ENCODE measurements at regions not wholly inside any gene's neighbourhood (a gene's known extent, or its start where the extent isn't known, plus 50 kb on each side); places are given as distances from the start of the nearest gene placed in this dataset.
A peak's percentile ranks its signal among the peaks of the same experiment; 100 is the strongest.

DNA sequence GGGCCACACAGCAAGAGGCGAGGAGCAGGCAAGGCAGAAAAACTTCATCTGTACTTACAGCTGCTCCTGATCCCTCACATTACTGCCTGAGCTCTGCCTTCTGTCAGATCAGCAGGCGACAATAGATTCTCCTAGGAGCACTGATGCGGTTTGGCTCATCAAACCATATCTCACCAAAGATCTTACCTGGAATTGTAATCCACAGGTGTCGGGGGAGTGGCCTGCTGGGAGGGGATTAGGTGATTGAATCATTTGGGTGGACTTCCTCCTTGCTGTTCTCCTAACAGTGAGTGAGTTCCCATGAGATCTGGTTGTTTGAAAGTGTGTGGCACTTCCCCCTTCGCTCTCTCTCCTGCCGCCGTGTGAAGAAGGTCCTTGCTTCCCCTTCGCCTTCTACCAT lies 647.3 kb downstream of the SOCS6 start:
- no peak for TF ChIP-seq POLR2A (IDR thresholded peaks at IDR 0.05)
- TF ChIP-seq, protein P1, sequence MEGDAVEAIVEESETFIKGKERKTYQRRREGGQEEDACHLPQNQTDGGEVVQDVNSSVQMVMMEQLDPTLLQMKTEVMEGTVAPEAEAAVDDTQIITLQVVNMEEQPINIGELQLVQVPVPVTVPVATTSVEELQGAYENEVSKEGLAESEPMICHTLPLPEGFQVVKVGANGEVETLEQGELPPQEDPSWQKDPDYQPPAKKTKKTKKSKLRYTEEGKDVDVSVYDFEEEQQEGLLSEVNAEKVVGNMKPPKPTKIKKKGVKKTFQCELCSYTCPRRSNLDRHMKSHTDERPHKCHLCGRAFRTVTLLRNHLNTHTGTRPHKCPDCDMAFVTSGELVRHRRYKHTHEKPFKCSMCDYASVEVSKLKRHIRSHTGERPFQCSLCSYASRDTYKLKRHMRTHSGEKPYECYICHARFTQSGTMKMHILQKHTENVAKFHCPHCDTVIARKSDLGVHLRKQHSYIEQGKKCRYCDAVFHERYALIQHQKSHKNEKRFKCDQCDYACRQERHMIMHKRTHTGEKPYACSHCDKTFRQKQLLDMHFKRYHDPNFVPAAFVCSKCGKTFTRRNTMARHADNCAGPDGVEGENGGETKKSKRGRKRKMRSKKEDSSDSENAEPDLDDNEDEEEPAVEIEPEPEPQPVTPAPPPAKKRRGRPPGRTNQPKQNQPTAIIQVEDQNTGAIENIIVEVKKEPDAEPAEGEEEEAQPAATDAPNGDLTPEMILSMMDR (IDR thresholded peaks at IDR 0.05 in 4 of 5, conservative IDR thresholded peaks at IDR 0.05 in 1 of 5): no peak
- intact Hi-C loops (cut with DNase I; ENCODE audit: low total_unique reads): no loop called here

GRCh38 chr18:70931942-70932814 lies 643.3 kb downstream of the SOCS6 start:
- in situ Hi-C loops (cut with MboI; ENCODE audit: low sequenced_read_pairs in 4 of 4): loop anchor here in 1 of 4 donors (25.0 kb wide), 1 partner anchor 95 kb away; no protein-coding TSS in a partner anchor
- no peaks in the 10 kb centered on the region for H3K36me3 ChIP-seq
- ATAC-seq (no peak), DNase-seq (no peak)
- intact Hi-C loops (cut with DNase I; ENCODE audit: low total_unique reads): no loop called here
- H3K27ac ChIP-seq: no peak overlapping the region
- H3K4me3 ChIP-seq: no peak overlapping the region
- no peaks in the 10 kb centered on the region for H3K4me1 ChIP-seq
- no peaks in the 10 kb centered on the region for H3K27me3 ChIP-seq
- TF ChIP-seq POLR2A (IDR thresholded peaks at IDR 0.05): no peak
- TF ChIP-seq, protein P1 (IDR thresholded peaks at IDR 0.05 in 4 of 5, conservative IDR thresholded peaks at IDR 0.05 in 1 of 5): peak in 1 of 5 experiments; percentile 25
- H3K9me3 ChIP-seq: no peaks in the 10 kb centered on the region

More for the DNA sequence above, 647.3 kb downstream of the SOCS6 start:
- no peaks in the 10 kb centered on the region for H3K4me1 ChIP-seq
- DNase-seq (no peak), ATAC-seq (no peak)
- no peak overlapping the region for H3K4me3 ChIP-seq
- H3K9me3 ChIP-seq: no peaks in the 10 kb centered on the region
- in situ Hi-C loops (cut with MboI; ENCODE audit: low sequenced_read_pairs in 4 of 4): loop anchor here in 1 of 4 donors (25.0 kb wide), 1 partner anchor 99 kb away; no protein-coding TSS in a partner anchor
- no peaks in the 10 kb centered on the region for H3K27me3 ChIP-seq
- no peak overlapping the region for H3K27ac ChIP-seq
- no peaks in the 10 kb centered on the region for H3K36me3 ChIP-seq

DNA sequence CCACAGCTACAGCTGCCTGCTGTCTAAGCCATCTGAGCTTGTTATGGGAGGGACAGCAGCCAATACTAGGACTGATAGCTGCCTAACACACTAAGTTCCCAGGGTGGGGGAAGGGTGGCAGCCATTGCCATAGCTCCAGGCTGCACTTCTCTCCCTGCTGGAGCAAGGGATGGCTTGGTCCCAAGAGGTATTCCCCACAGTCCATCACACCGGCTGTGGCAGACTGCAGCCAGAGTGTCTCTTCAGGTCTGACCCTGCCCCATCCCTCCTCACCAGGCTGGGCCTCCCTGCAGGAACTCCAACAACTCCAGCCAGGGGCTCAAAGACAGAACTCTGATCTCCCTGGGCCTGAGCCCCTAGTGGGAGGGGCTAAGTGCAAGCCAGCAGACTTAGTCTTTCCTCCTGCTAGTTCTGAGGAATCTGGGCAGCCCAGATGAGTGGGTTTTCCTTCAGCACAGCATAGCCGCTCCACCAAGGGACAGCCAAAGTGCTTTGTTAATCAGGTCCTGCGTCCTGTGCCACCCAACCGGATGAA lies 632.1 kb downstream of the SOCS6 start:
- in situ Hi-C loops (cut with MboI; ENCODE audit: low sequenced_read_pairs in 4 of 4) (no loop called here), intact Hi-C loops (cut with DNase I; ENCODE audit: low total_unique reads) (no loop called here)
- no peak for ATAC-seq
- Histone ChIP-seq H3K27ac (no peak overlapping the region), H3K36me3 (no peaks in the 10 kb centered on the region), H3K9me3 (no peaks in the 10 kb centered on the region), H3K27me3 (no peaks in the 10 kb centered on the region), H3K4me1 (no peaks in the 10 kb centered on the region), H3K4me3 (no peak overlapping the region)
- no peak for DNase-seq
- TF ChIP-seq, protein P1 (IDR thresholded peaks at IDR 0.05 in 4 of 5, conservative IDR thresholded peaks at IDR 0.05 in 1 of 5): no peak
- TF ChIP-seq POLR2A (IDR thresholded peaks at IDR 0.05): no peak

DNA sequence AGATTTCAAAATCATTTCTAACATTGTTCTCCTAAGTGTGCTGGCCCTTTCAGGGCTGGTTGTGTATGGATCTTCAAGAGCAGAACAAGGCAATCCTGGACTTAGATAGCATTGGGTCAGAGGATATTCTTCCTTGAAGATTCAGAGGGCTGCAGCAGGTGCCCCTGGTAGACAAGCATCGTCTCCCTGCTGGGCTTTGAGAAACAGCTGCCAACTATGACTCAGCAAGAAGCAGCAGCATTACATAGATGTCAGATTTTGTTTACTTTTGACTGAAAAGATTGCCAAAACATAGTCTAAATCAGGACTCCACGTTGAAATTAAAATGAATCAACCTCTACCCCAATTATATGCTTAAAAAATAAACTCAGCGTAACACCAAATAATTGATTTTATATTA lies 618.8 kb downstream of the SOCS6 start:
- Histone ChIP-seq H3K4me1 (no peaks in the 10 kb centered on the region), H3K27me3 (no peaks in the 10 kb centered on the region), H3K4me3 (no peak overlapping the region), H3K27ac (no peak overlapping the region), H3K36me3 (no peaks in the 10 kb centered on the region), H3K9me3 (no peaks in the 10 kb centered on the region)
- TF ChIP-seq, protein P1 (IDR thresholded peaks at IDR 0.05 in 4 of 5, conservative IDR thresholded peaks at IDR 0.05 in 1 of 5): no peak
- no peak for TF ChIP-seq POLR2A (IDR thresholded peaks at IDR 0.05)
- intact Hi-C loops (cut with DNase I; ENCODE audit: low total_unique reads): no loop called here
- in situ Hi-C loops (cut with MboI; ENCODE audit: low sequenced_read_pairs in 4 of 4): no loop called here
- ATAC-seq (no peak), DNase-seq (no peak)
